HepG2 (cell line): ENCODE measurements at regions not wholly inside any gene's neighbourhood (a gene's known extent, or its start where the extent isn't known, plus 50 kb on each side); places are given as distances from the start of the nearest gene placed in this dataset.
A peak's percentile ranks its signal among the peaks of the same experiment; 100 is the strongest.

Experiments used
- ATAC-seq: fragments of 200-7000 bp; cut with Tn5 transposase; 3 replicates; pipeline ENCODE4 v1.9.1; 2020; ENCODE audit warnings: mild to moderate bottlenecking, moderate library complexity
- BruUV-seq: library from RNA; stranded (reverse); fragments of 400-500 nt; replicated peaks from 2 replicates; lab custom pipeline; 2021; lab: Mats Ljungman, UMichigan
- CTCF ChIA-PET: fragments of 300-600 bp; formaldehyde crosslinking; extraction: SDS; loops from one replicate; lab custom pipeline; 2021; ENCODE audit warnings: low total read pairs, inconsistent platforms, low intra/inter-chr PET ratio; lab: Yijun Ruan, JAX
- POLR2A ChIA-PET: fragments of 350-600 bp; sonication (Branson Sonifier 250); formaldehyde crosslinking; loops from one replicate; lab custom pipeline; 2020; ENCODE audit warnings: antibody characterized with exemption, inconsistent platforms; lab: Yijun Ruan, JAX
- DNase-seq: peaks from one replicate; pipeline ENCODE4 v3.0.0-alpha.2; 2015; ENCODE audit warnings: low spot score
- FAIRE-seq: peaks from 3 replicates; lab custom pipeline; 2011; peaks lifted over from hg19 to GRCh38; lab: Jason Lieb, UNC
- H2AFZ ChIP-seq: one replicate; pipeline ENCODE4 v1.6.1; 2011; ENCODE audit warnings: low read length, inconsistent platforms
- H3K27ac ChIP-seq: fragments of 300-600 bp; 3 replicates; pipeline ENCODE4 v1.8.0; 2011; ENCODE audit warnings: mixed run types, mild to moderate bottlenecking, mixed read lengths, low read length, inconsistent platforms; ENCODE audit not compliant: insufficient read depth; ENCODE audit errors: extremely low read length
- H3K27me3 ChIP-seq, 2 experiments: fragments of 200-600 bp in 1 of 2; 2 replicates in 1 of 2; 3 replicates in 1 of 2; pipeline versions ENCODE4 v1.6.0 to v1.8.0; 2011; ENCODE audit warnings: low read length in 2 of 2, mild to moderate bottlenecking in 2 of 2, moderate library complexity in 2 of 2, inconsistent platforms in 1 of 2; ENCODE audit not compliant: insufficient read depth in 2 of 2, control insufficient read depth in 1 of 2
- H3K36me3 ChIP-seq, 2 experiments: fragments of 200-600 bp in 1 of 2; replicated peaks in 1 of 2; 2 replicates in 1 of 2; 3 replicates in 1 of 2; pipeline versions ENCODE4 v1.5.1 to v1.8.0; 2011; ENCODE audit warnings: low read length in 2 of 2, inconsistent platforms in 1 of 2; ENCODE audit not compliant: insufficient read depth in 2 of 2, control insufficient read depth in 1 of 2
- H3K4me1 ChIP-seq: 2 replicates; pipeline ENCODE4 v1.5.1; 2012; ENCODE audit warnings: low read length, inconsistent platforms; ENCODE audit not compliant: insufficient read depth
- H3K4me2 ChIP-seq: 2 replicates; pipeline ENCODE4 v1.6.0; 2011; ENCODE audit warnings: low read depth, low read length, inconsistent platforms
- H3K4me3 ChIP-seq, 3 experiments: fragments of 200-600 bp in 1 of 3; sonication (generic), shearing (Covaris generic) in 1 of 3; replicated peaks in 1 of 3; 2 replicates each; pipeline ENCODE4 v1.5.1; 2011 to 2016; ENCODE audit warnings: low read length in 3 of 3, inconsistent platforms in 2 of 3, low read depth in 2 of 3, mild to moderate bottlenecking in 2 of 3, control low read depth in 1 of 3, mixed read lengths in 1 of 3; ENCODE audit not compliant: insufficient read depth in 1 of 3
- H3K79me2 ChIP-seq: one replicate; pipeline ENCODE4 v1.6.1; 2011; ENCODE audit warnings: low read length, inconsistent platforms; ENCODE audit not compliant: insufficient read depth
- H3K9ac ChIP-seq: 2 replicates; pipeline ENCODE4 v1.6.0; 2011; ENCODE audit warnings: mild to moderate bottlenecking, low read depth, low read length, inconsistent platforms; ENCODE audit not compliant: insufficient read depth
- H3K9me3 ChIP-seq: 2 replicates; pipeline ENCODE4 v1.5.1; 2012; ENCODE audit warnings: mild to moderate bottlenecking, low read length
- H4K20me1 ChIP-seq: 2 replicates; pipeline ENCODE4 v1.6.0; 2011; ENCODE audit warnings: inconsistent platforms, mild to moderate bottlenecking, low read length, moderate library complexity; ENCODE audit not compliant: insufficient read depth
- ATM ChIP-seq: fragments of 450-650 bp; IDR thresholded peaks from 2 replicates; pipeline ENCODE4 v1.7.1; 2017; ENCODE audit warnings: mild to moderate bottlenecking, borderline replicate concordance
- CENPT ChIP-seq: sonication (generic); formaldehyde crosslinking; IDR thresholded peaks from 2 replicates; pipeline ENCODE4 v1.8.0; 2022; ENCODE audit warnings: low read depth, mild to moderate bottlenecking, moderate library complexity, missing genetic modification reagents
- MTF1 ChIP-seq: sonication (generic); formaldehyde crosslinking; IDR thresholded peaks from 2 replicates; pipeline ENCODE4 v1.5.0; 2020; ENCODE audit warnings: missing genetic modification reagents
- MXD1 ChIP-seq: sonication (generic); formaldehyde crosslinking; IDR thresholded peaks from 2 replicates; pipeline ENCODE4 v1.4.0; 2020; ENCODE audit warnings: mild to moderate bottlenecking, missing genetic modification reagents
- PHF5A ChIP-seq: IDR thresholded peaks from one replicate; pipeline ENCODE4 v1.6.1; 2018; ENCODE audit warnings: low read depth, missing genetic modification reagents; ENCODE audit not compliant: unreplicated experiment
- RFX1 ChIP-seq: fragments of 450-650 bp; IDR thresholded peaks from 2 replicates; pipeline ENCODE4 v1.6.1; 2017
- SRF ChIP-seq: IDR thresholded peaks from 2 replicates; pipeline ENCODE4 v1.6.1; 2011; ENCODE audit warnings: mild to moderate bottlenecking, low read depth, low read length, moderate library complexity
- ZNF781 ChIP-seq: sonication (generic); formaldehyde crosslinking; IDR thresholded peaks from 2 replicates; pipeline ENCODE4 v1.5.1; 2020; ENCODE audit warnings: borderline replicate concordance, mild to moderate bottlenecking, missing genetic modification reagents; ENCODE audit errors: not compliant biosample characterization
- ZSCAN20 ChIP-seq: sonication (generic); formaldehyde crosslinking; IDR thresholded peaks from 2 replicates; pipeline ENCODE4 v1.4.0; 2020; ENCODE audit warnings: missing genetic modification reagents, mild to moderate bottlenecking, borderline replicate concordance
- WGBS: methylation state at CpG from one replicate; pipeline ENCODE4 v1.1.6; 2017; ENCODE audit warnings: low lambda C conversion rate; 5-methylcytosine and 5-hydroxymethylcytosine counted together
- in situ Hi-C: cut with HindIII; loops from 2 replicates; pipeline ENCODE4 v1.10.0; 2017; ENCODE audit warnings: low pct_unique_long_range_greater_than_20kb; ENCODE audit not compliant: extremely low pct_ligation_motif_present
- intact Hi-C: fragments of 100-400 bp; cut with micrococcal nuclease; formaldehyde crosslinking; loops from one replicate; pipeline ENCODE4 v1.10.0; 2022; ENCODE audit not compliant: unreplicated experiment

- ChIA-PET CTCF (no interaction called here), POLR2A (no interaction called here)
- H3K9ac ChIP-seq = no peak overlapping the region
- no peak overlapping the region for H3K4me3 ChIP-seq
- H2AFZ ChIP-seq = no peak overlapping the region
- no peak for FAIRE-seq
- no peak overlapping the region for H3K4me2 ChIP-seq
- no peaks in the 10 kb centered on the region for H3K79me2 ChIP-seq
- H3K9me3 ChIP-seq = no peaks in the 10 kb centered on the region
- 42% methylated on average over 7 of the region's 7 CpGs for WGBS
- H4K20me1 ChIP-seq = no peaks in the 10 kb centered on the region
- no peaks in the 10 kb centered on the region for H3K27me3 ChIP-seq
- no peaks in the 10 kb centered on the region for H3K36me3 ChIP-seq
- no peak overlapping the region for H3K27ac ChIP-seq
- ATAC-seq = no peak
- no peak for DNase-seq
- TF ChIP-seq MTF1 (no peak), ZNF781 (CRISPR knock-in tag) (no peak), ZSCAN20 (CRISPR knock-in tag) (no peak), CENPT (CRISPR knock-in tag) (no peak), ATM (no peak), PHF5A (CRISPR knock-in tag) (no peak)
- H3K4me1 ChIP-seq = no peaks in the 10 kb centered on the region
- intact Hi-C loops (no loop called here), in situ Hi-C loops (no loop called here)
- no TSS peak for BruUV-seq
Observed at GRCh38 chr12:18907728-18908127, 169.8 kb downstream of the CAPZA3 start.

- 25% methylated on average over 4 of the region's 4 CpGs for WGBS
- Histone ChIP-seq H3K27me3 (no peaks in the 10 kb centered on the region), H3K4me3 (no peak overlapping the region), H3K36me3 (no peaks in the 10 kb centered on the region), H3K4me2 (no peak overlapping the region; the same call in 1 of the 2 replicates), H3K9ac (no peak overlapping the region), H3K9me3 (no peaks in the 10 kb centered on the region), H3K4me1 (no peaks in the 10 kb centered on the region), H2AFZ (no peak overlapping the region), H3K79me2 (no peaks in the 10 kb centered on the region), H4K20me1 (no peaks in the 10 kb centered on the region), H3K27ac (no peak overlapping the region)
- ATAC-seq (peak; percentile 75), DNase-seq (no peak), FAIRE-seq (no peak)
- in situ Hi-C loops = no loop called here
- intact Hi-C loops = no loop called here
- ChIA-PET POLR2A (no interaction called here), CTCF (no interaction called here)
- TF ChIP-seq MXD1 (no peak), RFX1 (peak; percentile 24; the same call in 1 of the 2 replicates), SRF (no peak)
- BruUV-seq = no TSS peak
Observed at GRCh38 chr12:18908191-18908590, 170.3 kb downstream of the CAPZA3 start.
